ENCODE measurements at regions not wholly inside any gene's neighbourhood (a gene's known extent, or its start where the extent isn't known, plus 50 kb on each side); places are given as distances from the start of the nearest gene placed in this dataset.
A peak's percentile ranks its signal among the peaks of the same experiment; 100 is the strongest.

GRCh38 chr18:33495278-33495677 is 54.8 kb upstream of the CCDC178 start:
- ChIA-PET POLR2A (no interaction called here), CTCF (interaction anchor here (1.0 to 1.3 kb wide), 2 partner anchors 263 to 265 kb away, joined by 4 to 11 read pairs; no protein-coding TSS in a partner anchor)
- H3K4me3 ChIP-seq (ENCODE audit: low read depth, low read length) = no peak overlapping the region
- DNase-seq (ENCODE audit: low read depth, low spot score) = no peak
- TF ChIP-seq CTCF (IDR thresholded peaks at IDR 0.05; ENCODE audit: low read depth, low read length) = peak; percentile 39
- H3K27ac ChIP-seq (ENCODE audit: low read depth, low read length) = no peak overlapping the region
- H3K27me3 ChIP-seq (ENCODE audit: control insufficient read depth, insufficient read depth, low read length) = no peaks in the 10 kb centered on the region
- H3K9me3 ChIP-seq (ENCODE audit: control insufficient read depth, insufficient read depth, low read length) = no peaks in the 10 kb centered on the region
